H1 (cell line): ENCODE measurements at regions not wholly inside any gene's neighbourhood (a gene's known extent, or its start where the extent isn't known, plus 50 kb on each side); places are given as distances from the start of the nearest gene placed in this dataset.

Source experiments
- CTCF ChIA-PET: fragments of 300-600 bp; sonication (Branson Sonifier 250); formaldehyde crosslinking; loops from one replicate; lab custom pipeline; 2021; ENCODE audit not compliant: partially characterized antibody; lab: Charles Lee
- POLR2A ChIA-PET: fragments of 300-600 bp; sonication (Branson Sonifier 250); formaldehyde crosslinking; loops from one replicate; lab custom pipeline; 2021; ENCODE audit warnings: inconsistent platforms; ENCODE audit not compliant: partially characterized antibody; lab: Charles Lee
- DNase-seq, 2 experiments: peaks; one replicate each; pipeline versions ENCODE4 v3.0.0 to v3.0.0-alpha.2; 2010 to 2022; ENCODE audit warnings: low spot score in 2 of 2, low read depth in 1 of 2, mixed read lengths in 1 of 2
- FAIRE-seq: peaks from 2 replicates; lab custom pipeline; 2011; peaks lifted over from hg19 to GRCh38; lab: Jason Lieb, UNC
- H2AFZ ChIP-seq: 2 replicates; pipeline ENCODE4 v1.8.1; 2012; ENCODE audit warnings: low read length, inconsistent platforms
- H2AK5ac ChIP-seq: 2 replicates; pipeline ENCODE4 v1.6.1; 2013; ENCODE audit warnings: low read depth, low read length
- H2BK120ac ChIP-seq: replicated peaks from 2 replicates; pipeline ENCODE3; 2013; ENCODE audit warnings: low read depth, low read length, inconsistent platforms
- H2BK12ac ChIP-seq: 2 replicates; pipeline ENCODE4 v1.6.1; 2013; ENCODE audit warnings: low read depth, low read length
- H2BK15ac ChIP-seq: 2 replicates; pipeline ENCODE4 v1.6.1; 2013; ENCODE audit warnings: low read length
- H2BK20ac ChIP-seq: 2 replicates; pipeline ENCODE4 v1.6.1; 2013; ENCODE audit warnings: low read length
- H2BK5ac ChIP-seq: 2 replicates; pipeline ENCODE4 v1.6.1; 2013; ENCODE audit warnings: low read depth, low read length
- H3K14ac ChIP-seq: 2 replicates; pipeline ENCODE4 v1.6.1; 2013; ENCODE audit warnings: inconsistent platforms; ENCODE audit not compliant: insufficient read length
- H3K18ac ChIP-seq: 2 replicates; pipeline ENCODE4 v1.6.1; 2013; ENCODE audit warnings: low read length; ENCODE audit errors: extremely low read depth
- H3K23ac ChIP-seq: 2 replicates; pipeline ENCODE4 v1.6.1; 2013; ENCODE audit warnings: inconsistent platforms; ENCODE audit not compliant: insufficient read length
- H3K23me2 ChIP-seq: 2 replicates; pipeline ENCODE4 v1.6.1; 2013; ENCODE audit warnings: low read depth, low read length
- H3K27ac ChIP-seq: 2 replicates; pipeline ENCODE4 v1.6.1; 2011; ENCODE audit warnings: low read depth, low read length, inconsistent platforms
- H3K27me3 ChIP-seq, 4 experiments: replicated peaks in 1 of 4; 1 replicate in 1 of 4; 2 replicates in 3 of 4; pipeline versions ENCODE4 v1.6.1 to v1.8.1; 2011 to 2013; ENCODE audit warnings: low read length in 3 of 4, mild to moderate bottlenecking in 3 of 4, inconsistent platforms in 2 of 4, mixed read lengths in 2 of 4, moderate library complexity in 1 of 4; ENCODE audit not compliant: control insufficient read depth in 3 of 4, insufficient read depth in 3 of 4; ENCODE audit errors: extremely low read depth in 1 of 4
- H3K36me3 ChIP-seq, 4 experiments: 2 replicates each; pipeline versions ENCODE4 v1.6.1 to v1.8.1; 2011 to 2013; ENCODE audit warnings: mild to moderate bottlenecking in 4 of 4, low read length in 3 of 4, moderate library complexity in 2 of 4, control low read depth in 1 of 4, inconsistent platforms in 1 of 4; ENCODE audit not compliant: insufficient read depth in 4 of 4, control insufficient read depth in 2 of 4
- H3K4ac ChIP-seq: replicated peaks from 2 replicates; pipeline ENCODE3; 2013; ENCODE audit warnings: low read length, low read depth, mixed read lengths, inconsistent platforms; ENCODE audit not compliant: insufficient read length
- H3K4me1 ChIP-seq, 4 experiments: replicated peaks in 1 of 4; 1 replicate in 1 of 4; 2 replicates in 3 of 4; pipeline versions ENCODE4 v1.6.1 to v1.8.1; 2011 to 2013; ENCODE audit warnings: low read length in 3 of 4, inconsistent platforms in 2 of 4, mixed read lengths in 1 of 4; ENCODE audit not compliant: insufficient read depth in 4 of 4, control insufficient read depth in 3 of 4
- H3K4me2 ChIP-seq, 2 experiments: 2 replicates each; pipeline versions ENCODE4 v1.6.1 to v1.8.1; 2011 to 2013; ENCODE audit warnings: low read depth in 2 of 2, low read length in 2 of 2, control low read depth in 1 of 2, inconsistent platforms in 1 of 2, mild to moderate bottlenecking in 1 of 2; ENCODE audit not compliant: insufficient read depth in 1 of 2
- H3K4me3 ChIP-seq, 4 experiments: fragments of 200-600, 300-600 bp in 1 of 4; sonication (generic), shearing (Covaris generic), sonication (Bioruptor Twin) in 1 of 4; 2 replicates each; pipeline versions ENCODE4 v1.5.1 to v1.8.1; 2011 to 2016; ENCODE audit warnings: low read length in 4 of 4, low read depth in 3 of 4, control low read depth in 2 of 4, inconsistent platforms in 2 of 4, mild to moderate bottlenecking in 2 of 4, mixed read lengths in 1 of 4, moderate library complexity in 1 of 4; ENCODE audit not compliant: insufficient read depth in 2 of 4; ENCODE audit errors: extremely low read depth in 1 of 4
- H3K56ac ChIP-seq: replicated peaks from 2 replicates; pipeline ENCODE3; 2013; ENCODE audit warnings: low read depth, mild to moderate bottlenecking, mixed read lengths, low read length, inconsistent platforms; ENCODE audit not compliant: insufficient read length
- H3K79me1 ChIP-seq: 2 replicates; pipeline ENCODE4 v1.6.1; 2013; ENCODE audit warnings: low read depth, low read length, control low read depth
- H3K79me2 ChIP-seq, 2 experiments: 2 replicates each; pipeline versions ENCODE4 v1.6.1 to v1.8.1; 2012 to 2013; ENCODE audit warnings: low read length in 2 of 2, mild to moderate bottlenecking in 2 of 2, inconsistent platforms in 1 of 2; ENCODE audit not compliant: insufficient read depth in 2 of 2, control insufficient read depth in 1 of 2
- H3K9ac ChIP-seq, 4 experiments: replicated peaks in 1 of 4; 1 replicate in 1 of 4; 2 replicates in 3 of 4; pipeline versions ENCODE4 v1.6.1 to v1.8.1; 2011 to 2013; ENCODE audit warnings: low read depth in 3 of 4, low read length in 3 of 4, control low read depth in 2 of 4, mild to moderate bottlenecking in 2 of 4, moderate library complexity in 2 of 4, inconsistent platforms in 1 of 4; ENCODE audit errors: extremely low read depth in 1 of 4
- H3K9me3 ChIP-seq, 2 experiments: 2 replicates each; pipeline versions ENCODE4 v1.6.1 to v1.8.1; 2012 to 2013; ENCODE audit warnings: mild to moderate bottlenecking in 2 of 2, moderate library complexity in 2 of 2, control low read depth in 1 of 2, inconsistent platforms in 1 of 2, low read depth in 1 of 2, low read length in 1 of 2, mixed read lengths in 1 of 2; ENCODE audit not compliant: insufficient read depth in 2 of 2
- H4K20me1 ChIP-seq, 2 experiments: replicated peaks in 1 of 2; 2 replicates each; pipeline versions ENCODE3 to v1.8.1; 2011 to 2013; ENCODE audit warnings: inconsistent platforms in 2 of 2, low read length in 2 of 2, mild to moderate bottlenecking in 1 of 2; ENCODE audit not compliant: insufficient read depth in 2 of 2, control insufficient read depth in 1 of 2
- H4K5ac ChIP-seq: 2 replicates; pipeline ENCODE4 v1.6.1; 2013; ENCODE audit warnings: low read length, low read depth, mixed read lengths, inconsistent platforms; ENCODE audit not compliant: insufficient read length
- H4K8ac ChIP-seq: 2 replicates; pipeline ENCODE4 v1.8.0; 2013; ENCODE audit warnings: mild to moderate bottlenecking, moderate library complexity, low read length, inconsistent platforms; ENCODE audit not compliant: insufficient read depth; ENCODE audit errors: extremely low read depth
- H4K91ac ChIP-seq: replicated peaks from 2 replicates; pipeline ENCODE3; 2013; ENCODE audit warnings: low read length, mixed read lengths, inconsistent platforms; ENCODE audit not compliant: insufficient read length
- EZH2 ChIP-seq: fragments of 200-600 bp; sonication (generic); IDR thresholded peaks from 2 replicates; pipeline ENCODE4 v1.7.1; 2012; ENCODE audit warnings: low read depth, mild to moderate bottlenecking, moderate library complexity, low read length, inconsistent platforms; ENCODE audit not compliant: severe bottlenecking
- SAP30 ChIP-seq: fragments of 300-600 bp; sonication (generic); IDR thresholded peaks from 2 replicates; pipeline ENCODE4 v1.7.1; 2012; ENCODE audit warnings: low read length, moderate library complexity, mild to moderate bottlenecking, inconsistent platforms; ENCODE audit not compliant: insufficient read depth, insufficient replicate concordance
- SUZ12 ChIP-seq: fragments of 200-600 bp; sonication (generic); IDR thresholded peaks from 2 replicates; pipeline ENCODE4 v1.6.1; 2012; ENCODE audit warnings: mild to moderate bottlenecking, inconsistent platforms, low read length, moderate library complexity, mixed read lengths
- WGBS, 2 experiments: shearing (Covaris generic) in 1 of 2; methylation state at CpG; one replicate each; pipeline versions ENCODE4 v1.1.6 to v1.1.7; 2013 to 2015; ENCODE audit warnings: low lambda C conversion rate in 2 of 2, mixed read lengths in 2 of 2, inconsistent platforms in 1 of 2, low coverage in 1 of 2, missing lambda C conversion rate in 1 of 2; ENCODE audit not compliant: insufficient replicate concordance in 2 of 2, insufficient coverage in 1 of 2, insufficient read length in 1 of 2; ENCODE audit errors: extremely low coverage in 1 of 2, missing lambda C conversion rate in 1 of 2; 5-methylcytosine and 5-hydroxymethylcytosine counted together
- TF ChIP-seq, protein P1 (sequence below): IDR thresholded peaks from 2 replicates; pipeline ENCODE4 v1.6.1; 2012; ENCODE audit warnings: low read length, inconsistent platforms

DNA sequence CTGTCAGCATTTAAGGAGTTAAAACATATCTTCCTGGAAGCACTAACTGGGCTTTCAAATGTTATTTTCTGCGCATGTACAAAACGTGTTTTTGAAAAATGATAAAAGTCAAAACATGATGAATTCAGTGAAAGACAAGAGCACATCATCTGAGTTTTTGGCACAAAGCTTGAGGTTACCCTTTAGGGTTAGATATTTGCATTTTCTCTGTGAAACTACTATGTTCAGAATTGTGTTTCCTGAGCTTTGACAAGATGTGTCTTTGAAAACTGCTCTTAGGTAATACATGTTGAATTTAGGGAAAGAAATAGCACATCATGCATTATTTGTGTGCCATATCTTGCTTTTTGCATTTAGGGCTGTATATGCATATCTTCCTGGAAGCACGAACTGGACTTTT, 79.0 kb downstream of the ASCL4 start:
- H3K14ac ChIP-seq = no peak overlapping the region
- H3K4me2 ChIP-seq = no peak overlapping the region
- no peak overlapping the region for H2AK5ac ChIP-seq
- no peaks in the 10 kb centered on the region for H3K9me3 ChIP-seq
- CTCF ChIA-PET = interaction anchor here (1.0 to 2.6 kb wide), 3 partner anchors 10 to 17 kb away, joined by 3 to 6 read pairs (median 4); no protein-coding TSS in a partner anchor
- H2BK15ac ChIP-seq = no peak overlapping the region
- H3K4me3 ChIP-seq = no peak overlapping the region
- H3K79me1 ChIP-seq = no peaks in the 10 kb centered on the region
- no peak overlapping the region for H2BK5ac ChIP-seq
- no peaks in the 10 kb centered on the region; a peak in 2 of 7 replicates for H3K27me3 ChIP-seq
- no peak overlapping the region for H2AFZ ChIP-seq
- H3K27ac ChIP-seq = no peak overlapping the region
- no peak overlapping the region for H3K18ac ChIP-seq
- H3K36me3 ChIP-seq = no peaks in the 10 kb centered on the region
- POLR2A ChIA-PET = no interaction called here
- no peak overlapping the region for H4K91ac ChIP-seq
- TF ChIP-seq, protein P1, sequence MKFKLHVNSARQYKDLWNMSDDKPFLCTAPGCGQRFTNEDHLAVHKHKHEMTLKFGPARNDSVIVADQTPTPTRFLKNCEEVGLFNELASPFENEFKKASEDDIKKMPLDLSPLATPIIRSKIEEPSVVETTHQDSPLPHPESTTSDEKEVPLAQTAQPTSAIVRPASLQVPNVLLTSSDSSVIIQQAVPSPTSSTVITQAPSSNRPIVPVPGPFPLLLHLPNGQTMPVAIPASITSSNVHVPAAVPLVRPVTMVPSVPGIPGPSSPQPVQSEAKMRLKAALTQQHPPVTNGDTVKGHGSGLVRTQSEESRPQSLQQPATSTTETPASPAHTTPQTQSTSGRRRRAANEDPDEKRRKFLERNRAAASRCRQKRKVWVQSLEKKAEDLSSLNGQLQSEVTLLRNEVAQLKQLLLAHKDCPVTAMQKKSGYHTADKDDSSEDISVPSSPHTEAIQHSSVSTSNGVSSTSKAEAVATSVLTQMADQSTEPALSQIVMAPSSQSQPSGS = no peak
- TF ChIP-seq SUZ12 (no peak), EZH2 (no peak), SAP30 (no peak)
- H2BK120ac ChIP-seq = no peak overlapping the region
- FAIRE-seq (no peak), DNase-seq (no peak)
- H2BK20ac ChIP-seq = no peak overlapping the region
- no peaks in the 10 kb centered on the region for H3K23me2 ChIP-seq
- peak overlapping the region in 1 of 4 experiments; percentile 8; a peak in 1 of 7 replicates for H3K9ac ChIP-seq
- no peak overlapping the region for H3K4ac ChIP-seq
- H4K20me1 ChIP-seq = no peaks in the 10 kb centered on the region
- whole genome bisulfite sequencing, 2 experiments = 81% methylated on average over 3 of the region's 3 CpGs; no CpG with 5 or more reads in 1 of the 2 experiments
- no peak overlapping the region for H2BK12ac ChIP-seq
- no peaks in the 10 kb centered on the region for H3K4me1 ChIP-seq
- H3K23ac ChIP-seq = no peak overlapping the region
- H4K5ac ChIP-seq = no peak overlapping the region
- H3K79me2 ChIP-seq = no peaks in the 10 kb centered on the region
- H4K8ac ChIP-seq = no peak overlapping the region
- H3K56ac ChIP-seq = no peak overlapping the region
